Breast epithelium (tissue), 4 donors: ENCODE measurements at regions not wholly inside any gene's neighbourhood (a gene's known extent, or its start where the extent isn't known, plus 50 kb on each side); places are given as distances from the start of the nearest gene placed in this dataset.

Source experiments
- DNase-seq, 2 donors: peaks; one replicate each; pipeline ENCODE4 v3.0.0-alpha.2; 2019; ENCODE audit warnings: low spot score in 2 of 2
- H3K27ac ChIP-seq, 2 donors: fragments of 200-600 bp; sonication (generic) in 1 of 2; one replicate each; pipeline ENCODE4 v1.5.1; 2016 to 2019; ENCODE audit warnings: mild to moderate bottlenecking in 1 of 2
- H3K27me3 ChIP-seq, 2 donors: fragments of 200-600 bp; sonication (generic) in 1 of 2; one replicate each; pipeline versions ENCODE4 v1.5.1 to v1.6.0; 2017 to 2019; ENCODE audit warnings: control low read depth in 1 of 2, mild to moderate bottlenecking in 1 of 2
- H3K36me3 ChIP-seq: fragments of 200-600 bp; one replicate; pipeline ENCODE4 v1.5.1; 2019
- H3K4me1 ChIP-seq, 2 donors: fragments of 200-600 bp; sonication (generic); one replicate each; pipeline ENCODE4 v1.5.1; 2016 to 2019; ENCODE audit warnings: control low read depth in 1 of 2
- H3K4me3 ChIP-seq, 3 donors: fragments of 200-600 bp; sonication (generic); 1 replicate in 2 of 3; 2 replicates in 1 of 3; pipeline ENCODE4 v1.5.1; 2016 to 2019; ENCODE audit warnings: mild to moderate bottlenecking in 3 of 3, moderate library complexity in 2 of 3
- H3K9me3 ChIP-seq, 2 donors: fragments of 200-600 bp; sonication (generic) in 1 of 2; one replicate each; pipeline ENCODE4 v1.5.1; 2016 to 2019; ENCODE audit warnings: control low read depth in 1 of 2
- CTCF ChIP-seq, 3 donors: fragments of 450-650 bp; IDR thresholded peaks; one replicate each; pipeline ENCODE4 v1.5.1; 2016 to 2017; ENCODE audit warnings: antibody characterized with exemption in 3 of 3, mild to moderate bottlenecking in 3 of 3, moderate library complexity in 3 of 3
- POLR2A ChIP-seq: fragments of 450-650 bp; IDR thresholded peaks from one replicate; pipeline ENCODE4 v1.6.1; 2016; ENCODE audit warnings: antibody characterized with exemption, mild to moderate bottlenecking, moderate library complexity
- POLR2AphosphoS5 ChIP-seq, 3 donors: sonication (generic); formaldehyde crosslinking; IDR thresholded peaks; one replicate each; pipeline ENCODE4 v1.6.1; 2017; ENCODE audit warnings: antibody characterized with exemption in 3 of 3
- intact Hi-C: fragments of 100-400 bp; cut with DNase I; formaldehyde crosslinking; loops from one replicate; pipeline ENCODE4 v1.15.1; 2023; ENCODE audit warnings: low total_unique reads

GRCh38 chr10:83954193-83954799 is 185.0 kb upstream of the GHITM start:
- DNase-seq = no peak
- H3K36me3 ChIP-seq = no peaks in the 10 kb centered on the region
- intact Hi-C loops = no loop called here
- no peak for TF ChIP-seq CTCF (IDR thresholded peaks at IDR 0.05)
- TF ChIP-seq POLR2A = no peak
- no peak for TF ChIP-seq POLR2AphosphoS5 (IDR thresholded peaks at IDR 0.05)
- no peaks in the 10 kb centered on the region for H3K4me1 ChIP-seq
- H3K9me3 ChIP-seq = no peaks in the 10 kb centered on the region
- no peaks in the 10 kb centered on the region for H3K27me3 ChIP-seq
- H3K27ac ChIP-seq = no peak overlapping the region
- no peak overlapping the region for H3K4me3 ChIP-seq

GRCh38 chr10:83955406-83955805 is 183.9 kb upstream of the GHITM start:
- H3K4me1 ChIP-seq = no peaks in the 10 kb centered on the region
- TF ChIP-seq CTCF (IDR thresholded peaks at IDR 0.05) = no peak
- no peak overlapping the region for H3K4me3 ChIP-seq
- H3K27me3 ChIP-seq = no peaks in the 10 kb centered on the region
- H3K9me3 ChIP-seq = no peaks in the 10 kb centered on the region
- intact Hi-C loops = no loop called here
- DNase-seq = no peak
- no peaks in the 10 kb centered on the region for H3K36me3 ChIP-seq
- H3K27ac ChIP-seq = no peak overlapping the region

- no peak for TF ChIP-seq POLR2AphosphoS5 (IDR thresholded peaks at IDR 0.05)
- no peak for TF ChIP-seq POLR2A
- TF ChIP-seq CTCF (IDR thresholded peaks at IDR 0.05) = no peak
- no peak for DNase-seq
- H3K4me3 ChIP-seq = no peak overlapping the region
- H3K27me3 ChIP-seq = no peaks in the 10 kb centered on the region
- H3K36me3 ChIP-seq = no peaks in the 10 kb centered on the region
- H3K27ac ChIP-seq = no peak overlapping the region
- intact Hi-C loops = no loop called here
- no peaks in the 10 kb centered on the region for H3K4me1 ChIP-seq
- H3K9me3 ChIP-seq = no peaks in the 10 kb centered on the region
These were observed 182.0 kb upstream of the GHITM start for GRCh38 chr10:83957168-83957947.

- intact Hi-C loops = no loop called here
- DNase-seq = no peak
These were observed 180.0 kb upstream of the GHITM start for GRCh38 chr10:83959328-83959727.

More at GRCh38 chr10:83959328-83959727, 180.0 kb upstream of the GHITM start:
- Histone ChIP-seq H3K4me3 (no peak overlapping the region), H3K27me3 (no peaks in the 10 kb centered on the region), H3K4me1 (no peaks in the 10 kb centered on the region), H3K36me3 (no peaks in the 10 kb centered on the region), H3K9me3 (no peaks in the 10 kb centered on the region), H3K27ac (no peak overlapping the region)
- TF ChIP-seq CTCF (IDR thresholded peaks at IDR 0.05) (no peak), POLR2AphosphoS5 (IDR thresholded peaks at IDR 0.05) (no peak), POLR2A (no peak)
